NCI-H2196 treated with DMSO at 0.1 percent for 48 hours (cell line): ENCODE measurements at regions not wholly inside any gene's neighbourhood (a gene's known extent, or its start where the extent isn't known, plus 50 kb on each side); places are given as distances from the start of the nearest gene placed in this dataset.
"Not testable (repeated sequence)": the region's sequence is repeated elsewhere in the genome, so short reads cannot be mapped to it uniquely, and the experiment has no call there.

Experiments used
- DNase-seq: peaks from one replicate; lab custom pipeline; 2025; ENCODE audit not compliant: unreplicated experiment; lab: John Stamatoyannopoulos, UW

GRCh38 chr11:3445535-3445934 is 66.6 kb upstream of the ZNF195 start:
- not testable (repeated sequence) for DNase-seq

GRCh38 chr11:3444420-3444744 is 65.4 kb upstream of the ZNF195 start:
- not testable (repeated sequence) for DNase-seq

- peak; percentile 13 for DNase-seq
These were observed 64.9 kb upstream of the ZNF195 start for GRCh38 chr11:3443700-3444419.

GRCh38 chr11:3437441-3437840 is 58.5 kb upstream of the ZNF195 start:
- DNase-seq, result not testable (repeated sequence)

- no peak for DNase-seq
These were observed 56.0 kb upstream of the ZNF195 start for GRCh38 chr11:3434976-3435375.

GRCh38 chr11:3429191-3429590 is 50.2 kb upstream of the ZNF195 start:
- DNase-seq, result not testable (repeated sequence)
